CD4-positive, alpha-beta T cell (primary cell): ENCODE measurements at regions not wholly inside any gene's neighbourhood (a gene's known extent, or its start where the extent isn't known, plus 50 kb on each side); places are given as distances from the start of the nearest gene placed in this dataset.

Source experiments
- ATAC-seq: fragments of 200-7000 bp; cut with Tn5 transposase; one replicate; pipeline ENCODE4 v1.10.0; 2022; ENCODE audit warnings: mild to moderate bottlenecking; ENCODE audit not compliant: poor library complexity
- CTCF ChIA-PET: fragments of 350-600 bp; sonication (Branson Sonifier 250); formaldehyde crosslinking; loops from one replicate; lab custom pipeline; 2021; ENCODE audit warnings: antibody characterized with exemption, inconsistent platforms; lab: Charles Lee
- POLR2A ChIA-PET: fragments of 350-600 bp; sonication (Branson Sonifier 250); formaldehyde crosslinking; loops from one replicate; lab custom pipeline; 2021; ENCODE audit warnings: antibody characterized with exemption, inconsistent platforms; lab: Charles Lee
- DNase-seq, 14 experiments: peaks; one replicate each; pipeline ENCODE4 v3.0.0-alpha.2; 2013 to 2020; ENCODE audit warnings: mixed read lengths in 2 of 14
- H3K27ac ChIP-seq, 2 donors: one replicate each; pipeline versions ENCODE4 v1.5.1 to v1.7.0; 2013; ENCODE audit warnings: low read length in 2 of 2, low read depth in 1 of 2, mild to moderate bottlenecking in 1 of 2
- H3K27me3 ChIP-seq, 2 experiments: 1 replicate in 1 of 2; 2 replicates in 1 of 2; pipeline versions ENCODE4 v1.6.1 to v1.7.0; 2013; ENCODE audit warnings: low read length in 2 of 2, control low read depth in 1 of 2, mild to moderate bottlenecking in 1 of 2, moderate library complexity in 1 of 2; ENCODE audit not compliant: insufficient read depth in 2 of 2, control insufficient read depth in 1 of 2
- H3K36me3 ChIP-seq: one replicate; pipeline ENCODE4 v1.6.1; 2013; ENCODE audit warnings: low read length, control low read depth; ENCODE audit not compliant: insufficient read depth
- H3K4me1 ChIP-seq: one replicate; pipeline ENCODE4 v1.6.1; 2013; ENCODE audit warnings: low read length, control low read depth; ENCODE audit not compliant: insufficient read depth
- H3K4me3 ChIP-seq: one replicate; pipeline ENCODE4 v1.5.1; 2013; ENCODE audit warnings: mild to moderate bottlenecking, low read length, moderate library complexity
- H3K9me3 ChIP-seq, 2 experiments: 1 replicate in 1 of 2; 2 replicates in 1 of 2; pipeline versions ENCODE4 v1.6.1 to v1.7.0; 2013; ENCODE audit warnings: low read length in 2 of 2, mild to moderate bottlenecking in 2 of 2, control low read depth in 1 of 2, moderate library complexity in 1 of 2; ENCODE audit not compliant: control insufficient read depth in 1 of 2, insufficient read depth in 1 of 2
- H3K27ac Mint-ChIP-seq: one replicate; pipeline ENCODE4 v1.8.0; 2020; ENCODE audit warnings: mixed read lengths
- H3K27me3 Mint-ChIP-seq: one replicate; pipeline ENCODE4 v1.8.0; 2021; ENCODE audit warnings: mixed read lengths
- H3K36me3 Mint-ChIP-seq: one replicate; pipeline ENCODE4 v1.8.0; 2021; ENCODE audit warnings: low read depth, mixed read lengths
- H3K4me1 Mint-ChIP-seq: one replicate; pipeline ENCODE4 v1.8.0; 2021; ENCODE audit warnings: low read depth, mixed read lengths
- H3K4me3 Mint-ChIP-seq: one replicate; pipeline ENCODE4 v1.8.0; 2020; ENCODE audit warnings: mild to moderate bottlenecking, mixed read lengths
- H3K9me3 Mint-ChIP-seq: one replicate; pipeline ENCODE4 v1.8.0; 2020; ENCODE audit warnings: mixed read lengths
- intact Hi-C, 2 experiments: fragments of 100-400 bp; cut with DNase I in 1 of 2; cut with micrococcal nuclease in 1 of 2; formaldehyde crosslinking; loops; one replicate each; pipeline versions ENCODE4 v1.15.1 to v1.9.0; 2023 to 2025; cut with DNase I, micrococcal nuclease
- TF ChIP-seq, protein P1 (sequence below): fragments of 200-600 bp; IDR thresholded peaks from one replicate; pipeline ENCODE4 v1.8.0; 2022; ENCODE audit warnings: antibody characterized with exemption, mild to moderate bottlenecking

DNA sequence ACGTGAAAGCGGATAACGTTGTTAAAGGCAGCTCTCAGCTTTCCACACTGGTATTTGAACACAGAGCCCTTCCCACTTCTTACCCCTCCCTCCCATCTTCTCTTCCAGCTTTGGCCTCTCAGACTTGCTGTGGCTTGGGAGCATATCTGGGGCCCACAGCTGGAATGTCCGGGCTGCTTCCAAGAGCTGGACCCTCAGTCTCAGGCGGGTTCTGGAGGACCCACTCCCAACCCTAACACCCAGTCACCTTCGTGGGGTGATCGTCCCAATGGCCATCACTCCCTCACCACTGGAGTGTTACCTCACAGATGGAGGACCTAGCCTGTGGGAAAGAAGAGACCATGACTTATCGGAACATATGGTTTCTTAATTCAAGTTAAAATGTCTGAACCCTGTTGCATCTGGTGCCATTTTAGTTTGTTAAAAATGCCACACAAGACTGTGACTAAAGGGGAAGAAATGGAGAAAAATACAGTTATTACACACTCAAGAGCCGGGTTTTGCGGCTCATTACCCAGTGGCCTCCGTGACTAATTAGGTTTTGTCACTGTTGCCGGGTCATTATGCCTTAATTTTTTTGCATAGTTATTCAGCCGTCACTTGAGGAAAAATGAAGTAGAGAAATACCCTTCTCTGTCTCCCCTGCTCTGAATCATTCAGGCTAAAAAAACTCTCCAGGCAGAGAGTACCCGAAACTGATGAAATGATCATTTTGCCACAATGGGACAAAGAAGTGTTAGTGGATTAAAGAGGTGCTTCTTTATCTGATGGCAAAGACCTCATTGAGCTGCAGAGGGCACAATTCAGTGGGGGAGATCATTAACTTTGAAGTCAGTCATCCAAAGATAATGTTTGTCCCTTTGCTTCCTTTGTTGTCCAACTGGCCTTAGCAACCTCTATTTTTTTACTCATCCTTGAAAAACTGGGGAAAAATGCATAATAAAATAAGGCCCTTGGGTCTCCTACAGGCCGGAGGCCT is 87.2 kb upstream of the HTATIP2 start:
- Histone ChIP-seq H3K27ac (no peak overlapping the region), H3K27me3 (peaks cover 5 to 9% of the 10 kb centered on the region in 2 experiments), H3K4me3 (no peak overlapping the region), H3K36me3 (no peaks in the 10 kb centered on the region), H3K9me3 (peaks cover 0 to 3% of the 10 kb centered on the region in 2 experiments), H3K4me1 (no peaks in the 10 kb centered on the region)
- intact Hi-C loops: no loop called here
- no peak for DNase-seq
- H3K4me3 Mint-ChIP-seq: no peak overlapping the region
- TF ChIP-seq, protein P1, sequence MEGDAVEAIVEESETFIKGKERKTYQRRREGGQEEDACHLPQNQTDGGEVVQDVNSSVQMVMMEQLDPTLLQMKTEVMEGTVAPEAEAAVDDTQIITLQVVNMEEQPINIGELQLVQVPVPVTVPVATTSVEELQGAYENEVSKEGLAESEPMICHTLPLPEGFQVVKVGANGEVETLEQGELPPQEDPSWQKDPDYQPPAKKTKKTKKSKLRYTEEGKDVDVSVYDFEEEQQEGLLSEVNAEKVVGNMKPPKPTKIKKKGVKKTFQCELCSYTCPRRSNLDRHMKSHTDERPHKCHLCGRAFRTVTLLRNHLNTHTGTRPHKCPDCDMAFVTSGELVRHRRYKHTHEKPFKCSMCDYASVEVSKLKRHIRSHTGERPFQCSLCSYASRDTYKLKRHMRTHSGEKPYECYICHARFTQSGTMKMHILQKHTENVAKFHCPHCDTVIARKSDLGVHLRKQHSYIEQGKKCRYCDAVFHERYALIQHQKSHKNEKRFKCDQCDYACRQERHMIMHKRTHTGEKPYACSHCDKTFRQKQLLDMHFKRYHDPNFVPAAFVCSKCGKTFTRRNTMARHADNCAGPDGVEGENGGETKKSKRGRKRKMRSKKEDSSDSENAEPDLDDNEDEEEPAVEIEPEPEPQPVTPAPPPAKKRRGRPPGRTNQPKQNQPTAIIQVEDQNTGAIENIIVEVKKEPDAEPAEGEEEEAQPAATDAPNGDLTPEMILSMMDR: no peak
- CTCF ChIA-PET: no interaction called here
- no peaks in the 10 kb centered on the region for H3K9me3 Mint-ChIP-seq
- no peak for ATAC-seq
- peaks cover 23% of the 10 kb centered on the region for H3K27me3 Mint-ChIP-seq
- POLR2A ChIA-PET: no interaction called here
- no peak overlapping the region for H3K27ac Mint-ChIP-seq
- H3K4me1 Mint-ChIP-seq: no peaks in the 10 kb centered on the region
- H3K36me3 Mint-ChIP-seq: no peaks in the 10 kb centered on the region

DNA sequence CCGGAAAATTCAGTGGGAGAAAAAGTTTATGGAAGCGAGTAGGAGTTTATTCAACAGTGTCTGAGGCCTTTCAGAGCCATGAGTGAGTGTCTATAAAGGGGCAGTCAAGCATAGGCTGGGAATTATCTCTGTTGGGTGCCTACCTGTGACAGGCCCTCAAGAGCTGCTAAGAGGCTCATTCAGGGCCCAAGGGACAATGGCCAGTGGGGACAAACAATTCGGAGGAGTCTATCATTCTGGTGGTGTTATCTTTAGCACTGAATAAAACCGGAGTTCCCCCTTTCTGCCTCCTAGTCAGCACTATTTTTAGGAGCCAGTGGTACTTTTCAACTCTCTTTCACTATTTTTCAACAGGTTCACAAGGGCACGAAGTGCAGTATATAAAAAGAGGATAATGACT is 89.5 kb upstream of the HTATIP2 start:
- Histone ChIP-seq H3K9me3 (peaks cover 0 to 3% of the 10 kb centered on the region in 2 experiments), H3K27ac (no peak overlapping the region), H3K4me3 (no peak overlapping the region), H3K4me1 (no peaks in the 10 kb centered on the region), H3K27me3 (peaks cover 14% of the 10 kb centered on the region in 2 experiments), H3K36me3 (no peaks in the 10 kb centered on the region)
- Mint-ChIP-seq H3K27me3 (peaks cover 28% of the 10 kb centered on the region), H3K9me3 (no peaks in the 10 kb centered on the region), H3K4me3 (no peak overlapping the region), H3K4me1 (no peaks in the 10 kb centered on the region), H3K27ac (no peak overlapping the region), H3K36me3 (no peaks in the 10 kb centered on the region)
- ChIA-PET CTCF (no interaction called here), POLR2A (no interaction called here)
- DNase-seq (no peak), ATAC-seq (no peak)
- TF ChIP-seq, protein P1: no peak
- intact Hi-C loops: no loop called here

DNA sequence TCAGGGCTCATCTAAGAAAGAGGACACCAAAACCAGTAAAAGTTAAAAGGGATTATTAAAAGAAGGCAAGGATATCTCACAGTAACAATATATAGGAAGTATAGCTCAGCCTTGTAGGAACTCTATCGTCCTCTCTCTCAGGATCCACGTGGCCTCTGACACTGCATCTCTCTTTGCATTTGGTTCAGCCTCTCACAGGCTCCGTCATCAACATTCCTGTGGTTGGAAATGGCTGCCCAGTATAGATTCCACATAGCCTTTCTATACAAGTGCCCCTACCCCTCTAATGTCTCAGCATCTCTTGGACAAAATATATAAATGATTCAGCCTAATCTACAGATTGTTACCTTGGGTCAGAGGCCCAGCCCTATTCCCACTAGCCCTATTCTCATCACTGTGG is 101.3 kb upstream of the DBX1 start:
- Histone ChIP-seq H3K4me1 (no peaks in the 10 kb centered on the region), H3K27ac (no peak overlapping the region), H3K27me3 (peaks cover 0 to 8% of the 10 kb centered on the region in 2 experiments), H3K36me3 (no peaks in the 10 kb centered on the region), H3K4me3 (no peak overlapping the region), H3K9me3 (no peaks in the 10 kb centered on the region)
- TF ChIP-seq, protein P1: no peak
- Mint-ChIP-seq H3K4me1 (no peaks in the 10 kb centered on the region), H3K27ac (no peak overlapping the region), H3K36me3 (no peaks in the 10 kb centered on the region), H3K27me3 (peaks cover 41% of the 10 kb centered on the region), H3K4me3 (no peak overlapping the region), H3K9me3 (no peaks in the 10 kb centered on the region)
- DNase-seq (no peak), ATAC-seq (no peak)
- intact Hi-C loops: no loop called here
- ChIA-PET POLR2A (no interaction called here), CTCF (no interaction called here)
